HEK293 (cell line): ENCODE measurements at regions not wholly inside any gene's neighbourhood (a gene's known extent, or its start where the extent isn't known, plus 50 kb on each side); places are given as distances from the start of the nearest gene placed in this dataset.

ENCODE experiments used
- CTCF ChIA-PET: fragments of 350-600 bp; formaldehyde crosslinking; extraction: SDS; loops from one replicate; lab custom pipeline; 2021; ENCODE audit warnings: antibody characterized with exemption; lab: Yijun Ruan, JAX
- POLR2A ChIA-PET: fragments of 300-600 bp; formaldehyde crosslinking; extraction: SDS; loops from one replicate; lab custom pipeline; 2020; ENCODE audit warnings: antibody characterized with exemption, inconsistent platforms; lab: Yijun Ruan, JAX
- H3K27ac ChIP-seq: fragments of 200-500 bp; sonication (Bioruptor generic); 2 replicates; pipeline ENCODE4 v1.5.1; 2014; ENCODE audit warnings: low read depth, low read length, control low read depth, inconsistent platforms; ENCODE audit errors: extremely low read depth
- H3K36me3 ChIP-seq, 2 experiments: fragments of 200-500 bp in 1 of 2; sonication (Bioruptor generic) in 1 of 2; 1 replicate in 1 of 2; 2 replicates in 1 of 2; pipeline ENCODE4 v1.5.1; 2014 to 2017; ENCODE audit warnings: inconsistent platforms in 2 of 2, low read length in 2 of 2; ENCODE audit not compliant: control insufficient read depth in 2 of 2, insufficient read depth in 1 of 2
- H3K4me1 ChIP-seq: fragments of 200-500 bp; sonication (Bioruptor generic); 2 replicates; pipeline ENCODE4 v1.5.1; 2014; ENCODE audit warnings: mild to moderate bottlenecking, low read length, inconsistent platforms; ENCODE audit not compliant: control insufficient read depth, insufficient read depth
- H3K4me3 ChIP-seq: 2 replicates; pipeline ENCODE4 v1.5.1; 2011; ENCODE audit warnings: low read depth, mild to moderate bottlenecking, control low read depth, low read length, moderate library complexity
- H3K9me3 ChIP-seq: fragments of 200-500 bp; sonication (Bioruptor generic); 2 replicates; pipeline ENCODE4 v1.5.1; 2014; ENCODE audit warnings: low read depth, low read length, inconsistent platforms; ENCODE audit not compliant: control insufficient read depth, insufficient read depth
- GLI2 ChIP-seq: fragments of 450-650 bp; formaldehyde crosslinking; IDR thresholded peaks from 2 replicates; pipeline ENCODE4; 2017; ENCODE audit warnings: missing biosample characterization, missing genetic modification characterization, low read depth, borderline replicate concordance
- GLIS1 ChIP-seq: fragments of 450-650 bp; formaldehyde crosslinking; IDR thresholded peaks from 2 replicates; pipeline ENCODE4 v1.5.1; 2016; ENCODE audit warnings: missing biosample characterization, missing genetic modification characterization
- HOXD13 ChIP-seq: sonication (generic); formaldehyde crosslinking; IDR thresholded peaks from 2 replicates; pipeline ENCODE4 v1.8.0; 2022; ENCODE audit warnings: missing genetic modification reagents, borderline replicate concordance
- SP2 ChIP-seq: fragments of 450-650 bp; formaldehyde crosslinking; IDR thresholded peaks from 2 replicates; pipeline ENCODE4 v1.5.1; 2016; ENCODE audit warnings: missing biosample characterization, missing genetic modification characterization
- SP3 ChIP-seq: fragments of 450-650 bp; formaldehyde crosslinking; IDR thresholded peaks from 2 replicates; pipeline ENCODE4 v1.5.1; 2016; ENCODE audit warnings: missing biosample characterization, missing genetic modification characterization
- ZBTB20 ChIP-seq: fragments of 450-650 bp; formaldehyde crosslinking; IDR thresholded peaks from 2 replicates; pipeline ENCODE4 v1.5.1; 2016; ENCODE audit warnings: missing biosample characterization, missing genetic modification characterization
- ZNF202 ChIP-seq: fragments of 450-650 bp; formaldehyde crosslinking; IDR thresholded peaks from 2 replicates; pipeline ENCODE4 v1.5.1; 2016; ENCODE audit warnings: missing biosample characterization, missing genetic modification characterization, borderline replicate concordance
- ZNF214 ChIP-seq: fragments of 450-650 bp; formaldehyde crosslinking; IDR thresholded peaks from 2 replicates; pipeline ENCODE4 v1.5.1; 2017; ENCODE audit warnings: missing biosample characterization, mild to moderate bottlenecking, missing genetic modification characterization, borderline replicate concordance
- ZNF266 ChIP-seq: fragments of 450-650 bp; formaldehyde crosslinking; IDR thresholded peaks from 2 replicates; pipeline ENCODE4 v1.5.1; 2016; ENCODE audit warnings: missing biosample characterization, missing genetic modification characterization, low read depth
- ZNF416 ChIP-seq: fragments of 450-650 bp; formaldehyde crosslinking; IDR thresholded peaks from 2 replicates; pipeline ENCODE4 v1.5.1; 2016; ENCODE audit warnings: missing biosample characterization, missing genetic modification characterization
- ZNF510 ChIP-seq: fragments of 450-650 bp; formaldehyde crosslinking; IDR thresholded peaks from 2 replicates; pipeline ENCODE4 v1.5.1; 2018; ENCODE audit warnings: mild to moderate bottlenecking, missing genetic modification characterization, missing biosample characterization; ENCODE audit not compliant: insufficient replicate concordance
- ZNF626 ChIP-seq: fragments of 450-650 bp; sonication (Bioruptor Pico); formaldehyde crosslinking; IDR thresholded peaks from 2 replicates; pipeline ENCODE4 v1.5.1; 2018; ENCODE audit warnings: missing biosample characterization, missing genetic modification characterization, inconsistent platforms
- ZNF629 ChIP-seq: fragments of 450-650 bp; formaldehyde crosslinking; IDR thresholded peaks from 2 replicates; pipeline ENCODE4 v1.5.1; 2017; ENCODE audit warnings: missing biosample characterization, missing genetic modification characterization
- ZNF654 ChIP-seq: fragments of 450-650 bp; formaldehyde crosslinking; IDR thresholded peaks from 2 replicates; pipeline ENCODE4 v1.5.1; 2016; ENCODE audit warnings: low read depth, missing biosample characterization, missing genetic modification characterization
- ZNF747 ChIP-seq: fragments of 450-650 bp; formaldehyde crosslinking; IDR thresholded peaks from 2 replicates; pipeline ENCODE4 v1.5.1; 2016; ENCODE audit warnings: missing biosample characterization, missing genetic modification characterization
- ZNF792 ChIP-seq: fragments of 450-650 bp; formaldehyde crosslinking; IDR thresholded peaks from 2 replicates; pipeline ENCODE4 v1.5.1; 2016; ENCODE audit warnings: missing biosample characterization, missing genetic modification characterization
- ZNF830 ChIP-seq: fragments of 450-650 bp; IDR thresholded peaks from 2 replicates; pipeline ENCODE4 v1.5.0; 2018; ENCODE audit warnings: missing biosample characterization, missing genetic modification characterization, low read depth, mild to moderate bottlenecking, moderate library complexity
- TF ChIP-seq, protein P1 (sequence below): sonication (generic); formaldehyde crosslinking; IDR thresholded peaks from 2 replicates; pipeline ENCODE4 v1.8.1; 2022; ENCODE audit warnings: mild to moderate bottlenecking, moderate library complexity, missing genetic modification reagents
- TF ChIP-seq, protein P2 (sequence below): fragments of 450-650 bp; formaldehyde crosslinking; IDR thresholded peaks from 2 replicates; pipeline ENCODE4; 2016; ENCODE audit warnings: missing biosample characterization, missing genetic modification characterization
- TF ChIP-seq, protein P3 (sequence below): fragments of 450-650 bp; formaldehyde crosslinking; IDR thresholded peaks from 2 replicates; pipeline ENCODE4 v1.5.1; 2016; ENCODE audit warnings: missing biosample characterization, missing genetic modification characterization
- TF ChIP-seq, protein P4 (sequence below): fragments of 450-650 bp; formaldehyde crosslinking; IDR thresholded peaks from 2 replicates; pipeline ENCODE4 v1.5.1; 2016; ENCODE audit warnings: missing biosample characterization, missing genetic modification characterization
- TF ChIP-seq, protein P5 (sequence below): fragments of 450-650 bp; formaldehyde crosslinking; IDR thresholded peaks from 2 replicates; pipeline ENCODE4 v1.5.1; 2016; ENCODE audit warnings: missing biosample characterization, missing genetic modification characterization

DNA sequence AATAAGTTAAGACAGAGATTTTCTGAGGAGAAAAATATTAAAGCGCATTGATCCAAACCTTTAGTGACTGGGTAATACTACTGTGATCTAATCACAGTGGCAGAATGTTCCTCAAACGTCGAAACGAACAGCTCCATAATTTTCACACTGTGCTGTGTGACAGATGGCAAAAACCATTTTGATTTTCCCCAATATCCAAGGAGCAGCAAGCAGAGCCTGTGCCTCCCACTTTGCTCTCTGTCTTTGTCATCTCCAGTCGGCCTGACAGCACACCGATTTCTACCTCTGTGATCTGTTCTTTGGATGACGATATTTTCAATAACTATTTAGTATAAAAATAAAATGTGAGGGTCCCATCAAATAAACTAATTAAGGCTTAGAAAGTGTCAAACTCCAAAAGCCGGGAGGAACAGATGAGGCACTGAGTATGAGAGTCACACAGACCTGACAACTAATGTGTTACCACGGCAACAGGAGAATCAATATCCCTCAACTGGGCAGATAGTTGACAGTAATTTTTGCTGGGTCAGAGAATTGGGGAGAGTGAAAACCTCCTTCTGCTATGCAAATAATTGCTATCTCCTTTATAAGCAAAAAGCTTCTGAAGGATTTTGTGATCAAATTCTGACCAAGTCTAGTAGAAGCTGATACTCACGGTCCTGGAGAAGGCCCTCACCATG lies 489.1 kb upstream of the CFAP20DC start:
- Histone ChIP-seq H3K4me1 (no peaks in the 10 kb centered on the region), H3K27ac (no peak overlapping the region), H3K9me3 (no peaks in the 10 kb centered on the region), H3K4me3 (no peak overlapping the region), H3K36me3 (no peaks in the 10 kb centered on the region)
- POLR2A ChIA-PET: no interaction called here
- TF ChIP-seq ZNF202 (tag by site-specific recombination): no peak
- TF ChIP-seq ZNF416: no peak
- TF ChIP-seq ZNF654 (tag by site-specific recombination): no peak
- no peak for TF ChIP-seq ZNF266 (tag by site-specific recombination)
- no peak for TF ChIP-seq ZNF792 (tag by site-specific recombination)
- TF ChIP-seq, protein P1, sequence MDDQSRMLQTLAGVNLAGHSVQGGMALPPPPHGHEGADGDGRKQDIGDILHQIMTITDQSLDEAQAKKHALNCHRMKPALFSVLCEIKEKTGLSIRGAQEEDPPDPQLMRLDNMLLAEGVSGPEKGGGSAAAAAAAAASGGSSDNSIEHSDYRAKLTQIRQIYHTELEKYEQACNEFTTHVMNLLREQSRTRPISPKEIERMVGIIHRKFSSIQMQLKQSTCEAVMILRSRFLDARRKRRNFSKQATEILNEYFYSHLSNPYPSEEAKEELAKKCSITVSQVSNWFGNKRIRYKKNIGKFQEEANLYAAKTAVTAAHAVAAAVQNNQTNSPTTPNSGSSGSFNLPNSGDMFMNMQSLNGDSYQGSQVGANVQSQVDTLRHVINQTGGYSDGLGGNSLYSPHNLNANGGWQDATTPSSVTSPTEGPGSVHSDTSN: no peak
- TF ChIP-seq, protein P2, sequence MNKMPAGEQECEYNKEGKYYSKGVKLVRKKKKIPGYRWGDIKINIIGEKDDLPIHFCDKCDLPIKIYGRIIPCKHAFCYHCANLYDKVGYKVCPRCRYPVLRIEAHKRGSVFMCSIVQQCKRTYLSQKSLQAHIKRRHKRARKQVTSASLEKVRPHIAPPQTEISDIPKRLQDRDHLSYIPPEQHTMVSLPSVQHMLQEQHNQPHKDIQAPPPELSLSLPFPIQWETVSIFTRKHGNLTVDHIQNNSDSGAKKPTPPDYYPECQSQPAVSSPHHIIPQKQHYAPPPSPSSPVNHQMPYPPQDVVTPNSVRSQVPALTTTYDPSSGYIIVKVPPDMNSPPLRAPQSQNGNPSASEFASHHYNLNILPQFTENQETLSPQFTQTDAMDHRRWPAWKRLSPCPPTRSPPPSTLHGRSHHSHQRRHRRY (tag by site-specific recombination): no peak
- CTCF ChIA-PET: no interaction called here

DNA sequence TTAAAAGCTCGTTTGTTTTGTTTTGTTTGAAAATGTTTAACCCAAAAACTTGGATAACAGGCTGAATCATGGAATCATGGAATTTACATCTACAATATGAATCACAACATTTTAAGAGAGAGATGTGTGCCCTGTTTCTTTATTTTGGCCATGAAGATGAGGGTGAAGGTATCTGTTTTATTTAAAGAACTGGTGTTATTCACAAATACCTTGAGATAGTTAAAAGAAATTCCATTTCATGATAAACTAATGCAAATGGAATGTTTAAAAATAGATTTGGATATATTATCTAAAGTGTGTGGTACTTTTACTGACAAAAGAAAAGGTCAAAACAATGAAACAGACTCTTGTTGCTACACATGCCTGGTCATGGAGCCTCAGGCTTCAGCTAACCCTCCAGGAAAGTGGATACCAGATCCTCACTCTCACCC lies 486.0 kb upstream of the CFAP20DC start:
- Histone ChIP-seq H3K4me3 (no peak overlapping the region), H3K36me3 (no peaks in the 10 kb centered on the region), H3K9me3 (no peaks in the 10 kb centered on the region), H3K4me1 (no peaks in the 10 kb centered on the region), H3K27ac (no peak overlapping the region)
- no peak for TF ChIP-seq SP2 (tag by site-specific recombination)
- TF ChIP-seq ZNF214: no peak
- peak; percentile 26; the same call in 1 of the 2 replicates for TF ChIP-seq ZBTB20
- TF ChIP-seq, protein P3, sequence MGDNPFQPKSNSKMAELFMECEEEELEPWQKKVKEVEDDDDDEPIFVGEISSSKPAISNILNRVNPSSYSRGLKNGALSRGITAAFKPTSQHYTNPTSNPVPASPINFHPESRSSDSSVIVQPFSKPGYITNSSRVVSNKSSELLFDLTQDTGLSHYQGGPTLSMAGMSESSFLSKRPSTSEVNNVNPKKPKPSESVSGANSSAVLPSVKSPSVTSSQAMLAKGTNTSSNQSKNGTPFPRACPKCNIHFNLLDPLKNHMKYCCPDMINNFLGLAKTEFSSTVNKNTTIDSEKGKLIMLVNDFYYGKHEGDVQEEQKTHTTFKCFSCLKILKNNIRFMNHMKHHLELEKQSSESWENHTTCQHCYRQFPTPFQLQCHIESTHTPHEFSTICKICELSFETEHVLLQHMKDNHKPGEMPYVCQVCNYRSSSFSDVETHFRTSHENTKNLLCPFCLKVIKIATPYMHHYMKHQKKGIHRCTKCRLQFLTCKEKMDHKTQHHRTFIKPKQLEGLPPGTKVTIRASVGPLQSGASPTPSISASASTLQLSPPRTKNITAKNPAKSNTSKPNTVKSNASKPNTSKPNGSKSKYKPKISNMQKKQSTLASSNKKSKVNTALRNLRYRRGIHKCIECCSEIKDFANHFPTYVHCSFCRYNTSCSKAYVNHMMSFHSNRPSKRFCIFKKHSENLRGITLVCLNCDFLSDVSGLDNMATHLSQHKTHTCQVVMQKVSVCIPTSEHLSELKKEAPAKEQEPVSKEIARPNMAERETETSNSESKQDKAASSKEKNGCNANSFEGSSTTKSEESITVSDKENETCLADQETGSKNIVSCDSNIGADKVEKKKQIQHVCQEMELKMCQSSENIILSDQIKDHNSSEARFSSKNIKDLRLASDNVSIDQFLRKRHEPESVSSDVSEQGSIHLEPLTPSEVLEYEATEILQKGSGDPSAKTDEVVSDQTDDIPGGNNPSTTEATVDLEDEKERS (tag by site-specific recombination): no peak
- ChIA-PET CTCF (no interaction called here), POLR2A (interaction anchor here (0.5 kb wide), 1 partner anchor 9 kb away, joined by 5 read pairs; no protein-coding TSS in a partner anchor)

DNA sequence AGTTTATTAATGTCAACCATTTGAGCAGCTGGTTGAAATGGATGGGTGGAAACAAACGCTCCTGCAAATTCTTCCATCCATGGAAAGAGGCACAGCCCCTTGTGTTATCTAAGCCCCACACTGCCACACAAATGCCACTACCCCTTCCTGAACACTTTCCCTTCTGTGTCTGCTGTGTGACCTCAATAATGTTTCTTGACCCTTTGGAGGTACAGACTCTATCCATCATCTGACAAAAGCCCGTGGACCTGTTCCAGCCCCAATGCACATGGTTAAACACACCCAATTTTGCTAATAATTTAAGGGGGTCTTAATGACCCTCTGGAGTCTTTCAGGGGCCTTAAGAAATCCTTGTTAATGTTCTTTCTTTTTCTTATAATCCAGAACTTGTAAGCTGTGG lies 482.2 kb upstream of the CFAP20DC start:
- no peak overlapping the region for H3K27ac ChIP-seq
- H3K9me3 ChIP-seq: no peaks in the 10 kb centered on the region
- CTCF ChIA-PET: no interaction called here
- POLR2A ChIA-PET: no interaction called here
- no peak overlapping the region for H3K4me3 ChIP-seq
- H3K36me3 ChIP-seq: no peaks in the 10 kb centered on the region
- no peaks in the 10 kb centered on the region for H3K4me1 ChIP-seq
- TF ChIP-seq ZNF830 (tag by site-specific recombination) (no peak), ZNF626 (tag by site-specific recombination) (no peak), ZNF510 (tag by site-specific recombination) (no peak), ZNF747 (no peak), GLIS1 (tag by site-specific recombination) (no peak), SP3 (tag by site-specific recombination) (no peak), ZNF629 (no peak), HOXD13 (CRISPR knock-in tag) (no peak), GLI2 (tag by site-specific recombination) (no peak)
- TF ChIP-seq, protein P4, sequence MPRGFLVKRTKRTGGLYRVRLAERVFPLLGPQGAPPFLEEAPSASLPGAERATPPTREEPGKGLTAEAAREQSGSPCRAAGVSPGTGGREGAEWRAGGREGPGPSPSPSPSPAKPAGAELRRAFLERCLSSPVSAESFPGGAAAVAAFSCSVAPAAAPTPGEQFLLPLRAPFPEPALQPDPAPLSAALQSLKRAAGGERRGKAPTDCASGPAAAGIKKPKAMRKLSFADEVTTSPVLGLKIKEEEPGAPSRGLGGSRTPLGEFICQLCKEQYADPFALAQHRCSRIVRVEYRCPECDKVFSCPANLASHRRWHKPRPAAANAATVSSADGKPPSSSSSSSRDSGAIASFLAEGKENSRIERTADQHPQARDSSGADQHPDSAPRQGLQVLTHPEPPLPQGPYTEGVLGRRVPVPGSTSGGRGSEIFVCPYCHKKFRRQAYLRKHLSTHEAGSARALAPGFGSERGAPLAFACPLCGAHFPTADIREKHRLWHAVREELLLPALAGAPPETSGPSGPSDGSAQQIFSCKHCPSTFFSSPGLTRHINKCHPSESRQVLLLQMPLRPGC (tag by site-specific recombination): no peak
- TF ChIP-seq, protein P5, sequence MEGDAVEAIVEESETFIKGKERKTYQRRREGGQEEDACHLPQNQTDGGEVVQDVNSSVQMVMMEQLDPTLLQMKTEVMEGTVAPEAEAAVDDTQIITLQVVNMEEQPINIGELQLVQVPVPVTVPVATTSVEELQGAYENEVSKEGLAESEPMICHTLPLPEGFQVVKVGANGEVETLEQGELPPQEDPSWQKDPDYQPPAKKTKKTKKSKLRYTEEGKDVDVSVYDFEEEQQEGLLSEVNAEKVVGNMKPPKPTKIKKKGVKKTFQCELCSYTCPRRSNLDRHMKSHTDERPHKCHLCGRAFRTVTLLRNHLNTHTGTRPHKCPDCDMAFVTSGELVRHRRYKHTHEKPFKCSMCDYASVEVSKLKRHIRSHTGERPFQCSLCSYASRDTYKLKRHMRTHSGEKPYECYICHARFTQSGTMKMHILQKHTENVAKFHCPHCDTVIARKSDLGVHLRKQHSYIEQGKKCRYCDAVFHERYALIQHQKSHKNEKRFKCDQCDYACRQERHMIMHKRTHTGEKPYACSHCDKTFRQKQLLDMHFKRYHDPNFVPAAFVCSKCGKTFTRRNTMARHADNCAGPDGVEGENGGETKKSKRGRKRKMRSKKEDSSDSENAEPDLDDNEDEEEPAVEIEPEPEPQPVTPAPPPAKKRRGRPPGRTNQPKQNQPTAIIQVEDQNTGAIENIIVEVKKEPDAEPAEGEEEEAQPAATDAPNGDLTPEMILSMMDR (tag by site-specific recombination): no peak
